ENCODE measurements at regions not wholly inside any gene's neighbourhood (a gene's known extent, or its start where the extent isn't known, plus 50 kb on each side); places are given as distances from the start of the nearest gene placed in this dataset.

DNA sequence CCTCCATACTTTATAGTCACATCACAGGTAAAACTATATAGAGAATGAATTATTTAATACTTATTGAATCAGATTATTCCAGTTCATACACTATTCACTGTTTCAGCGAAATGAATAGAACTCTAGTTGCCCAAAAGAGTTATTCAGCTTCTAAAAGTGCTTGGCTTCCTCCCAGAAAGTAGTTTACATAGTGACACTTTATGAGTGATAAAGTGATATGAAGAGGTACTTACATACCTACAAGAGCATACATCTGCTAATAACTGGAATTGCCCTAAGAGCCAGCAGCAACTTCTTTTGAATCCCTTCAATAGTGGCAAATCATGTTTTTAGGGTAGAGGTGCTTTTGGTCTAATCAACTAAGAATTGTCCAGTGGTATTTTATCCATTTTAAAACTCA is 635.1 kb upstream of the AGTR1 start:
- no peak for TF ChIP-seq POLR2AphosphoS5 (IDR thresholded peaks at IDR 0.05)
- no peak for TF ChIP-seq CTCF (IDR thresholded peaks at IDR 0.05)
- no peak for TF ChIP-seq POLR2A (IDR thresholded peaks at IDR 0.05)

All from gastroesophageal sphincter (tissue), 3 donors.